Endothelial cell of umbilical vein (primary cell): ENCODE measurements at regions not wholly inside any gene's neighbourhood (a gene's known extent, or its start where the extent isn't known, plus 50 kb on each side); places are given as distances from the start of the nearest gene placed in this dataset.

Experiments used
- CTCF ChIP-seq, 2 donors: IDR thresholded peaks; 1 replicate in 1 of 2; 2 replicates in 1 of 2; pipeline ENCODE4 v1.5.1; 2011; ENCODE audit warnings: low read length in 2 of 2, mild to moderate bottlenecking in 2 of 2, moderate library complexity in 2 of 2, control low read depth in 1 of 2, inconsistent platforms in 1 of 2, low read depth in 1 of 2; ENCODE audit not compliant: insufficient read depth in 1 of 2; ENCODE audit errors: extremely low read depth in 1 of 2
- EZH2 ChIP-seq: IDR thresholded peaks from 2 replicates; pipeline ENCODE4 v1.6.1; 2012; ENCODE audit warnings: borderline replicate concordance, low read depth, mild to moderate bottlenecking, moderate library complexity, low read length, inconsistent platforms; ENCODE audit not compliant: severe bottlenecking
- GATA2 ChIP-seq: IDR thresholded peaks from 2 replicates; pipeline ENCODE4 v1.7.0; 2011; ENCODE audit warnings: low read depth, mild to moderate bottlenecking, moderate library complexity, mixed read lengths, low read length; ENCODE audit not compliant: insufficient read length, insufficient read depth
- MYC ChIP-seq: IDR thresholded peaks from one replicate; pipeline ENCODE4 v1.6.1; 2011; ENCODE audit warnings: mild to moderate bottlenecking, low read depth, low read length
- POLR2A ChIP-seq: IDR thresholded peaks from 2 replicates; pipeline ENCODE4 v1.6.1; 2012; ENCODE audit warnings: low read depth, mild to moderate bottlenecking, control low read depth, low read length
- POLR2AphosphoS5 ChIP-seq: IDR thresholded peaks from 2 replicates; pipeline ENCODE4 v1.6.1; 2012; ENCODE audit warnings: low read depth, mild to moderate bottlenecking, control low read depth, low read length, moderate library complexity; ENCODE audit not compliant: insufficient read depth

- TF ChIP-seq POLR2A (no peak), CTCF (IDR thresholded peaks at IDR 0.05; ENCODE audit: extremely low read depth in 1 of 2, insufficient read depth in 1 of 2, low read depth in 1 of 2, low read length in 2 of 2) (no peak), MYC (no peak), EZH2 (no peak), POLR2AphosphoS5 (no peak), GATA2 (no peak)
Measured at GRCh38 chr2:7262727-7263126, 345.5 kb downstream of the RNF144A start.
